Thyroid gland (tissue), 4 donors: ENCODE measurements at regions not wholly inside any gene's neighbourhood (a gene's known extent, or its start where the extent isn't known, plus 50 kb on each side); places are given as distances from the start of the nearest gene placed in this dataset.
"Not testable (repeated sequence)": the region's sequence is repeated elsewhere in the genome, so short reads cannot be mapped to it uniquely, and the experiment has no call there.

Experiments
- DNase-seq, 2 donors: peaks; one replicate each; pipeline ENCODE4 v3.0.0-alpha.2; 2019
- H3K27ac ChIP-seq, 3 donors: fragments of 200-600 bp; sonication (generic); 1 replicate in 2 of 3; 2 replicates in 1 of 3; pipeline ENCODE4 v1.5.1; 2016 to 2019; ENCODE audit warnings: mild to moderate bottlenecking in 1 of 3, moderate library complexity in 1 of 3
- H3K27me3 ChIP-seq: fragments of 200-600 bp; sonication (generic); one replicate; pipeline ENCODE4 v1.5.1; 2019
- H3K36me3 ChIP-seq, 2 donors: fragments of 200-600 bp; sonication (generic); one replicate each; pipeline ENCODE4 v1.5.1; 2016 to 2019
- H3K4me1 ChIP-seq, 2 donors: fragments of 200-600 bp; sonication (generic); one replicate each; pipeline ENCODE4 v1.5.1; 2017 to 2019
- H3K4me3 ChIP-seq, 3 donors: fragments of 200-600 bp; sonication (generic); replicated peaks in 1 of 3; 1 replicate in 2 of 3; 2 replicates in 1 of 3; pipeline ENCODE4 v1.5.1; 2016; ENCODE audit warnings: mild to moderate bottlenecking in 1 of 3
- H3K9me3 ChIP-seq: fragments of 200-600 bp; sonication (generic); one replicate; pipeline ENCODE4 v1.5.1; 2017
- POLR2A ChIP-seq, 2 donors: fragments of 450-650 bp; IDR thresholded peaks; one replicate each; pipeline ENCODE4 v1.6.1; 2017; ENCODE audit warnings: antibody characterized with exemption in 2 of 2, mild to moderate bottlenecking in 2 of 2, moderate library complexity in 1 of 2
- WGBS, 2 donors: methylation state at CpG; one replicate each; pipeline ENCODE4 v1.1.5; 2017; 5-methylcytosine and 5-hydroxymethylcytosine counted together
- intact Hi-C: fragments of 100-400 bp; cut with DNase I; formaldehyde crosslinking; loops from one replicate; pipeline ENCODE4 v1.15.1; 2023
- TF ChIP-seq, protein P1 (sequence below), 6 experiments: fragments of 200-600 bp in 3 of 6; fragments of 450-650 bp in 3 of 6; sonication (generic) in 3 of 6; IDR thresholded peaks; one replicate each; pipeline ENCODE4 v1.5.1; 2016 to 2019; ENCODE audit warnings: antibody characterized with exemption in 6 of 6, mild to moderate bottlenecking in 2 of 6, inconsistent platforms in 1 of 6, moderate library complexity in 1 of 6

- Histone ChIP-seq H3K9me3 (peaks cover 3% of the 10 kb centered on the region), H3K4me3 (no peak overlapping the region), H3K27ac (no peak overlapping the region), H3K4me1 (no peaks in the 10 kb centered on the region), H3K27me3 (no peaks in the 10 kb centered on the region), H3K36me3 (no peaks in the 10 kb centered on the region)
- intact Hi-C loops: no loop called here
- no peak for DNase-seq
- no peak for TF ChIP-seq POLR2A (IDR thresholded peaks at IDR 0.05)
- TF ChIP-seq, protein P1, sequence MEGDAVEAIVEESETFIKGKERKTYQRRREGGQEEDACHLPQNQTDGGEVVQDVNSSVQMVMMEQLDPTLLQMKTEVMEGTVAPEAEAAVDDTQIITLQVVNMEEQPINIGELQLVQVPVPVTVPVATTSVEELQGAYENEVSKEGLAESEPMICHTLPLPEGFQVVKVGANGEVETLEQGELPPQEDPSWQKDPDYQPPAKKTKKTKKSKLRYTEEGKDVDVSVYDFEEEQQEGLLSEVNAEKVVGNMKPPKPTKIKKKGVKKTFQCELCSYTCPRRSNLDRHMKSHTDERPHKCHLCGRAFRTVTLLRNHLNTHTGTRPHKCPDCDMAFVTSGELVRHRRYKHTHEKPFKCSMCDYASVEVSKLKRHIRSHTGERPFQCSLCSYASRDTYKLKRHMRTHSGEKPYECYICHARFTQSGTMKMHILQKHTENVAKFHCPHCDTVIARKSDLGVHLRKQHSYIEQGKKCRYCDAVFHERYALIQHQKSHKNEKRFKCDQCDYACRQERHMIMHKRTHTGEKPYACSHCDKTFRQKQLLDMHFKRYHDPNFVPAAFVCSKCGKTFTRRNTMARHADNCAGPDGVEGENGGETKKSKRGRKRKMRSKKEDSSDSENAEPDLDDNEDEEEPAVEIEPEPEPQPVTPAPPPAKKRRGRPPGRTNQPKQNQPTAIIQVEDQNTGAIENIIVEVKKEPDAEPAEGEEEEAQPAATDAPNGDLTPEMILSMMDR (IDR thresholded peaks at IDR 0.05): no peak
Measured at GRCh38 chr14:101669629-101670028, 91.9 kb upstream of the PPP2R5C start.

DNA sequence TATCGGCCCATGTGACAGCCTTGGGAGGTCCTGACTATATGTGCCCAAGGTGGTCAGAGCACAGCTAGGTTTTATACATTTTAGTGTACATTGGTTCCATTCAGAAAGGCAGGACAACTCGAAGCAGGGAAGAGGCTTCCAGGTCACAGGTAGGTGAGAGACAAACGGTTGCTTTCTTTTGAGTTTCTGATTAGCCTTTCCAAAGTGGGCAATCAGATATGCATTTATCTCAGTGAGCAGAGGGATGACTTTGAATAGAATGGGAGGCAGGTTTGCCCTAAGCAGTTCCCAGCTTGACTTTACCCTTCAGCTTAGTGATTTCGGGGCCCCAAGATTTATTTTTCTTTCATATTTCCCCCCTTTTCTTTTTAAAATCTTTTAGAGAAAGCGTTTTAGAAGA, 87.6 kb upstream of the PPP2R5C start:
- intact Hi-C loops: no loop called here
- no peak for DNase-seq
- Histone ChIP-seq H3K4me1 (no peaks in the 10 kb centered on the region), H3K36me3 (no peaks in the 10 kb centered on the region), H3K4me3 (no peak overlapping the region), H3K27ac (no peak overlapping the region), H3K27me3 (no peaks in the 10 kb centered on the region), H3K9me3 (peaks cover 3% of the 10 kb centered on the region)
- 76 to 77% methylated on average over 5 of the region's 5 CpGs for WGBS, 2 donors
- no peak for TF ChIP-seq POLR2A (IDR thresholded peaks at IDR 0.05)
- TF ChIP-seq, protein P1 (IDR thresholded peaks at IDR 0.05): no peak

DNA sequence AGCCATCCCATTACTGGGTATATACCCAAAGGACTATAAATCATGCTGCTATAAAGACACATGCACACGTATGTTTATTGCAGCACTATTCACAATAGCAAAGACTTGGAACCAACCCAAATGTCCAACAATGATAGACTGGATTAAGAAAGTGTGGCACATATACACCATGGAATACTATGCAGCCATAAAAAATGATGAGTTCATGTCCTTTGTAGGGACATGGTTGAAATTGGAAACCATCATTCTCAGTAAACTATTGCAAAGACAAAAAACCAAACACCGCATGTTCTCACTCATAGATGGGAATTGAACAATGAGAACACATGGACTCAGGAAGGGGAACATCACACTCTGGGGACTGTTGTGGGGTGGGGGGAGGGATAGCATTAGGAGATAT, 85.7 kb upstream of the PPP2R5C start:
- H3K27ac ChIP-seq, H3K4me1 ChIP-seq, H3K27me3 ChIP-seq, DNase-seq, H3K9me3 ChIP-seq, H3K36me3 ChIP-seq, H3K4me3 ChIP-seq, intact Hi-C loops: not testable (repeated sequence)
- 89 to 93% methylated on average over 2 of the region's 2 CpGs for WGBS, 2 donors

DNA sequence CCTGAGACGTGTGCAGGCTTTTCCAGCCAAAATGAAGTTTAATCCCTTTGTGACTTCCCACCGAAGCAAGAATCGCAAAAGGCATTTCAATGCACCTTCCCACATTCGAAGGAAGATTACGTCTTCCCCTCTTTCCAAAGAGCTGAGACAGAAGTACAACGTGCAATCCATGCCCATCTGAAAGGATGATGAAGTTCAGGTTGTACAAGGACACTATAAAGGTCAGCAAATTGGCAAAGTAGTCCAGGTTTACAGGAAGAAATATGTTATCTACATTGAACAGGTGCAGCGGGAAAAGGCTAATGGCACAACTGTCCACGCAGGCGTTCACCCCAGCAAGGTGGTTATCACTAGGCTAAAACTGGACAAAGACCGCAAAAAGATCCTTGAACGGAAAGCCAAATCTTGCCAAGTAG, 83.6 kb upstream of the PPP2R5C start:
- H3K4me3 ChIP-seq, H3K27ac ChIP-seq, H3K36me3 ChIP-seq, H3K9me3 ChIP-seq, intact Hi-C loops, H3K27me3 ChIP-seq, H3K4me1 ChIP-seq, DNase-seq: not testable (repeated sequence)
- 86 to 89% methylated on average over 11 of the region's 11 CpGs for WGBS, 2 donors

DNA sequence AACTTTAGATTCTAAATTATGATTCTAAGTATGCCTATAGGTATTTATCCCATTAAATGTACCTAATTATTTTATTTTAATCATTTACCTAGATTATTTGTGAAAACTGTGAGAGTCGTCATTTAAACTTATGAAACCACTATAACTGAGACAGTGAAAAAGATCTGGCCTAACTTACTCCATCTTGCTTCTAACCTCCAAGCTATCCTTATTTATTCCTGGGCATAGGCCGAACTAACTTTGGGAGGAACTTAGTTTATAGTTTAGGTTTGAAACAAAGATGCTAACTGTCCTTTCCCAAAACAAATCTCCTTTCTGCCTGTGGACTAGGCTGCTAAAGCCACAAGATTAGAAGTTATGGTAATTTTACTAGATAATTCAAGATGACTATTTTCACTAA, 79.7 kb upstream of the PPP2R5C start:
- intact Hi-C loops: no loop called here
- Histone ChIP-seq H3K9me3 (no peaks in the 10 kb centered on the region), H3K27ac (no peak overlapping the region), H3K4me3 (no peak overlapping the region), H3K4me1 (no peaks in the 10 kb centered on the region), H3K27me3 (no peaks in the 10 kb centered on the region), H3K36me3 (no peaks in the 10 kb centered on the region)
- 92 to 96% methylated on average over 2 of the region's 2 CpGs for WGBS, 2 donors
- DNase-seq: no peak
- no peak for TF ChIP-seq POLR2A (IDR thresholded peaks at IDR 0.05)
- TF ChIP-seq, protein P1 (IDR thresholded peaks at IDR 0.05): no peak

- WGBS, 2 donors: 82 to 83% methylated on average over 6 of the region's 6 CpGs
Measured at GRCh38 chr14:101683365-101683764, 78.1 kb upstream of the PPP2R5C start.

More at GRCh38 chr14:101683365-101683764, 78.1 kb upstream of the PPP2R5C start:
- no peak for DNase-seq
- Histone ChIP-seq H3K36me3 (no peaks in the 10 kb centered on the region), H3K4me3 (no peak overlapping the region), H3K4me1 (no peaks in the 10 kb centered on the region), H3K9me3 (no peaks in the 10 kb centered on the region), H3K27ac (no peak overlapping the region), H3K27me3 (no peaks in the 10 kb centered on the region)
- intact Hi-C loops: no loop called here
- TF ChIP-seq POLR2A (IDR thresholded peaks at IDR 0.05): no peak
- TF ChIP-seq, protein P1 (IDR thresholded peaks at IDR 0.05): no peak
